ENCODE measurements at regions not wholly inside any gene's neighbourhood (a gene's known extent, or its start where the extent isn't known, plus 50 kb on each side); places are given as distances from the start of the nearest gene placed in this dataset.

GRCh38 chr5:175783739-175784138 lies 87.6 kb upstream of the CPLX2 start:
- TF ChIP-seq EZH2 (IDR thresholded peaks at IDR 0.05; ENCODE audit: low read length, missing control alignments): no peak
- TF ChIP-seq, protein P1, sequence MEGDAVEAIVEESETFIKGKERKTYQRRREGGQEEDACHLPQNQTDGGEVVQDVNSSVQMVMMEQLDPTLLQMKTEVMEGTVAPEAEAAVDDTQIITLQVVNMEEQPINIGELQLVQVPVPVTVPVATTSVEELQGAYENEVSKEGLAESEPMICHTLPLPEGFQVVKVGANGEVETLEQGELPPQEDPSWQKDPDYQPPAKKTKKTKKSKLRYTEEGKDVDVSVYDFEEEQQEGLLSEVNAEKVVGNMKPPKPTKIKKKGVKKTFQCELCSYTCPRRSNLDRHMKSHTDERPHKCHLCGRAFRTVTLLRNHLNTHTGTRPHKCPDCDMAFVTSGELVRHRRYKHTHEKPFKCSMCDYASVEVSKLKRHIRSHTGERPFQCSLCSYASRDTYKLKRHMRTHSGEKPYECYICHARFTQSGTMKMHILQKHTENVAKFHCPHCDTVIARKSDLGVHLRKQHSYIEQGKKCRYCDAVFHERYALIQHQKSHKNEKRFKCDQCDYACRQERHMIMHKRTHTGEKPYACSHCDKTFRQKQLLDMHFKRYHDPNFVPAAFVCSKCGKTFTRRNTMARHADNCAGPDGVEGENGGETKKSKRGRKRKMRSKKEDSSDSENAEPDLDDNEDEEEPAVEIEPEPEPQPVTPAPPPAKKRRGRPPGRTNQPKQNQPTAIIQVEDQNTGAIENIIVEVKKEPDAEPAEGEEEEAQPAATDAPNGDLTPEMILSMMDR (conservative IDR thresholded peaks at IDR 0.05 in 1 of 2, IDR thresholded peaks at IDR 0.05 in 1 of 2; ENCODE audit: low read depth in 1 of 2, low read length in 2 of 2): no peak
- H3K4me3 ChIP-seq (replicated peaks in 1 of 4; ENCODE audit: control extremely low read depth in 1 of 4, insufficient read depth in 1 of 4, low read depth in 3 of 4, low read length in 4 of 4): no peak overlapping the region
- H4K20me1 ChIP-seq (ENCODE audit: control insufficient read depth, extremely low read depth, insufficient read depth, low read length): no peaks in the 10 kb centered on the region
- no peaks in the 10 kb centered on the region for H3K9me3 ChIP-seq (ENCODE audit: control insufficient read depth, insufficient read depth, low read depth, low read length)
- no peaks in the 10 kb centered on the region for H3K36me3 ChIP-seq (ENCODE audit: control insufficient read depth, insufficient read depth, low read length)
- no peaks in the 10 kb centered on the region for H3K4me1 ChIP-seq (ENCODE audit: control insufficient read depth, extremely low read depth, insufficient read depth, low read length)
- H2AFZ ChIP-seq (ENCODE audit: low read length): no peak overlapping the region
- no peak for DNase-seq (ENCODE audit: low read depth in 2 of 2)
- no peak overlapping the region for H3K9ac ChIP-seq (ENCODE audit: insufficient read depth, low read length)
- no peaks in the 10 kb centered on the region for H3K79me2 ChIP-seq (ENCODE audit: control insufficient read depth, insufficient read depth, low read length)
- H3K4me2 ChIP-seq (ENCODE audit: extremely low read depth, insufficient read depth, low read length): no peak overlapping the region
- H3K27ac ChIP-seq (ENCODE audit: insufficient read depth, low read length): no peak overlapping the region
- no peaks in the 10 kb centered on the region for H3K27me3 ChIP-seq (ENCODE audit: control insufficient read depth, insufficient read depth, low read length)

DNA sequence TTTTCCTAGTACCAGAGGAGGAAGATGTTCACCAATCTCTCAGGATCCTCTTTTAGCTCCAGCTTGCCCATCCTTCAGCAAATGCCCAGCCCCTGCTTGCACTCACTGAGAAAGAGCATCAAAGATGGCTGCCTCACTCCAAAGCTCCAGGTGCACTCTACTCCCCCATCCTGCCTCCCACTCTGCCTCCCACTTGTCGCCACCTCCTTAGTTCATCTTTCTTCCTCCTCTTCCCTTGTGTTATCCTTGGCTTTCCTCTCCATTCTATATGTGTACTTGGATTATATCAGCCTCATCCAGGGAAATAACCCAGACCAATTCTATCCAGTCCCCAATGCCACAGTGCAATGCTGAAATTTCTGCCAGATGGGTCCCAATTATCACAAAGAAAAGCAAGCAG lies 87.1 kb upstream of the CPLX2 start:
- DNase-seq (ENCODE audit: low read depth in 2 of 2): no peak
- H3K4me3 ChIP-seq (replicated peaks in 1 of 4; ENCODE audit: control extremely low read depth in 1 of 4, insufficient read depth in 1 of 4, low read depth in 3 of 4, low read length in 4 of 4): no peak overlapping the region
- no peak overlapping the region for H3K4me2 ChIP-seq (ENCODE audit: extremely low read depth, insufficient read depth, low read length)

GRCh38 chr5:175785681-175786080 lies 85.7 kb upstream of the CPLX2 start:
- Histone ChIP-seq H3K4me2 (ENCODE audit: extremely low read depth, insufficient read depth, low read length) (no peak overlapping the region), H3K9me3 (ENCODE audit: control insufficient read depth, insufficient read depth, low read depth, low read length) (no peaks in the 10 kb centered on the region), H2AFZ (ENCODE audit: low read length) (no peak overlapping the region), H3K27ac (ENCODE audit: insufficient read depth, low read length) (no peak overlapping the region), H3K4me3 (replicated peaks in 1 of 4; ENCODE audit: control extremely low read depth in 1 of 4, insufficient read depth in 1 of 4, low read depth in 3 of 4, low read length in 4 of 4) (no peak overlapping the region), H3K36me3 (ENCODE audit: control insufficient read depth, insufficient read depth, low read length) (no peaks in the 10 kb centered on the region), H3K4me1 (ENCODE audit: control insufficient read depth, extremely low read depth, insufficient read depth, low read length) (no peaks in the 10 kb centered on the region), H3K9ac (ENCODE audit: insufficient read depth, low read length) (no peak overlapping the region), H4K20me1 (ENCODE audit: control insufficient read depth, extremely low read depth, insufficient read depth, low read length) (no peaks in the 10 kb centered on the region), H3K79me2 (ENCODE audit: control insufficient read depth, insufficient read depth, low read length) (no peaks in the 10 kb centered on the region), H3K27me3 (ENCODE audit: control insufficient read depth, insufficient read depth, low read length) (no peaks in the 10 kb centered on the region)
- no peak for DNase-seq (ENCODE audit: low read depth in 2 of 2)
- TF ChIP-seq EZH2 (IDR thresholded peaks at IDR 0.05; ENCODE audit: low read length, missing control alignments): no peak
- TF ChIP-seq, protein P1 (conservative IDR thresholded peaks at IDR 0.05 in 1 of 2, IDR thresholded peaks at IDR 0.05 in 1 of 2; ENCODE audit: low read depth in 1 of 2, low read length in 2 of 2): no peak

More for the DNA sequence above, 87.1 kb upstream of the CPLX2 start:
- H3K36me3 ChIP-seq (ENCODE audit: control insufficient read depth, insufficient read depth, low read length): no peaks in the 10 kb centered on the region
- H4K20me1 ChIP-seq (ENCODE audit: control insufficient read depth, extremely low read depth, insufficient read depth, low read length): no peaks in the 10 kb centered on the region
- no peak overlapping the region for H3K27ac ChIP-seq (ENCODE audit: insufficient read depth, low read length)
- H2AFZ ChIP-seq (ENCODE audit: low read length): no peak overlapping the region
- no peaks in the 10 kb centered on the region for H3K4me1 ChIP-seq (ENCODE audit: control insufficient read depth, extremely low read depth, insufficient read depth, low read length)
- H3K9ac ChIP-seq (ENCODE audit: insufficient read depth, low read length): no peak overlapping the region
- H3K27me3 ChIP-seq (ENCODE audit: control insufficient read depth, insufficient read depth, low read length): no peaks in the 10 kb centered on the region
- H3K9me3 ChIP-seq (ENCODE audit: control insufficient read depth, insufficient read depth, low read depth, low read length): no peaks in the 10 kb centered on the region
- TF ChIP-seq, protein P1 (conservative IDR thresholded peaks at IDR 0.05 in 1 of 2, IDR thresholded peaks at IDR 0.05 in 1 of 2; ENCODE audit: low read depth in 1 of 2, low read length in 2 of 2): no peak
- no peak for TF ChIP-seq EZH2 (IDR thresholded peaks at IDR 0.05; ENCODE audit: low read length, missing control alignments)
- H3K79me2 ChIP-seq (ENCODE audit: control insufficient read depth, insufficient read depth, low read length): no peaks in the 10 kb centered on the region

Measured in fibroblast of lung (primary cell).